Endothelial cell of umbilical vein (primary cell): ENCODE measurements at regions not wholly inside any gene's neighbourhood (a gene's known extent, or its start where the extent isn't known, plus 50 kb on each side); places are given as distances from the start of the nearest gene placed in this dataset.

Experiments
- EZH2 ChIP-seq: IDR thresholded peaks from 2 replicates; pipeline ENCODE4 v1.6.1; 2012; ENCODE audit warnings: borderline replicate concordance, low read depth, mild to moderate bottlenecking, moderate library complexity, low read length, inconsistent platforms; ENCODE audit not compliant: severe bottlenecking
- GATA2 ChIP-seq: IDR thresholded peaks from 2 replicates; pipeline ENCODE4 v1.7.0; 2011; ENCODE audit warnings: low read depth, mild to moderate bottlenecking, moderate library complexity, mixed read lengths, low read length; ENCODE audit not compliant: insufficient read length, insufficient read depth
- JUN ChIP-seq: IDR thresholded peaks from 2 replicates; pipeline ENCODE4 v1.6.1; 2011; ENCODE audit warnings: borderline replicate concordance, low read depth; ENCODE audit not compliant: insufficient read length, insufficient read depth
- MYC ChIP-seq: IDR thresholded peaks from one replicate; pipeline ENCODE4 v1.6.1; 2011; ENCODE audit warnings: mild to moderate bottlenecking, low read depth, low read length
- POLR2A ChIP-seq: IDR thresholded peaks from 2 replicates; pipeline ENCODE4 v1.6.1; 2012; ENCODE audit warnings: low read depth, mild to moderate bottlenecking, control low read depth, low read length
- POLR2AphosphoS5 ChIP-seq: IDR thresholded peaks from 2 replicates; pipeline ENCODE4 v1.6.1; 2012; ENCODE audit warnings: low read depth, mild to moderate bottlenecking, control low read depth, low read length, moderate library complexity; ENCODE audit not compliant: insufficient read depth
- TF ChIP-seq, protein P1 (sequence below), 2 donors: IDR thresholded peaks; 1 replicate in 1 of 2; 2 replicates in 1 of 2; pipeline ENCODE4 v1.5.1; 2011; ENCODE audit warnings: low read length in 2 of 2, mild to moderate bottlenecking in 2 of 2, moderate library complexity in 2 of 2, control low read depth in 1 of 2, inconsistent platforms in 1 of 2, low read depth in 1 of 2; ENCODE audit not compliant: insufficient read depth in 1 of 2; ENCODE audit errors: extremely low read depth in 1 of 2

DNA sequence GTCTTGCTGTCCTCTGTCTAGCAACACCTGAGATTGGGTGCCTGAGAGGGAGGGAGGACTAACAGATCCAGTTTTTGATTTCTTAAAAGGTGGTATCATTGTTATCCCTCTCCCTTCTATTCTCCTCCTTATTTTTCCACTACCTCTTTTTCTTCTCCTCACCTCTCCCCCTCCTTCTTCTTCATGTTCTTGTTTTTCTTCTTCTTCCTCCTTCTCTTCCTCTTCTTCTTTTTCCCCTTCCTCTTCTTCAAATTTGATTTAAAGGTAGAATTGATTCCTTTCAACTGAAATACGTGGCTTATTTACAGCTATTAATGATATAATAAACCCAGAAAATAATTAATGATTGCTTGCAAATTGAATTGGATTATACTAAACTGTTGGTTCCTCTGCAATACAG, 256.8 kb upstream of the BTG1 start:
- TF ChIP-seq EZH2 (no peak), POLR2A (no peak), GATA2 (no peak), MYC (no peak), POLR2AphosphoS5 (no peak), JUN (no peak)
- TF ChIP-seq, protein P1, sequence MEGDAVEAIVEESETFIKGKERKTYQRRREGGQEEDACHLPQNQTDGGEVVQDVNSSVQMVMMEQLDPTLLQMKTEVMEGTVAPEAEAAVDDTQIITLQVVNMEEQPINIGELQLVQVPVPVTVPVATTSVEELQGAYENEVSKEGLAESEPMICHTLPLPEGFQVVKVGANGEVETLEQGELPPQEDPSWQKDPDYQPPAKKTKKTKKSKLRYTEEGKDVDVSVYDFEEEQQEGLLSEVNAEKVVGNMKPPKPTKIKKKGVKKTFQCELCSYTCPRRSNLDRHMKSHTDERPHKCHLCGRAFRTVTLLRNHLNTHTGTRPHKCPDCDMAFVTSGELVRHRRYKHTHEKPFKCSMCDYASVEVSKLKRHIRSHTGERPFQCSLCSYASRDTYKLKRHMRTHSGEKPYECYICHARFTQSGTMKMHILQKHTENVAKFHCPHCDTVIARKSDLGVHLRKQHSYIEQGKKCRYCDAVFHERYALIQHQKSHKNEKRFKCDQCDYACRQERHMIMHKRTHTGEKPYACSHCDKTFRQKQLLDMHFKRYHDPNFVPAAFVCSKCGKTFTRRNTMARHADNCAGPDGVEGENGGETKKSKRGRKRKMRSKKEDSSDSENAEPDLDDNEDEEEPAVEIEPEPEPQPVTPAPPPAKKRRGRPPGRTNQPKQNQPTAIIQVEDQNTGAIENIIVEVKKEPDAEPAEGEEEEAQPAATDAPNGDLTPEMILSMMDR (IDR thresholded peaks at IDR 0.05; ENCODE audit: extremely low read depth in 1 of 2, insufficient read depth in 1 of 2, low read depth in 1 of 2, low read length in 2 of 2): no peak
